HepG2 (cell line): ENCODE measurements at regions not wholly inside any gene's neighbourhood (a gene's known extent, or its start where the extent isn't known, plus 50 kb on each side); places are given as distances from the start of the nearest gene placed in this dataset.

Source experiments
- ATAC-seq: fragments of 200-7000 bp; cut with Tn5 transposase; 3 replicates; pipeline ENCODE4 v1.9.1; 2020; ENCODE audit warnings: mild to moderate bottlenecking, moderate library complexity
- BruUV-seq: library from RNA; stranded (reverse); fragments of 400-500 nt; replicated peaks from 2 replicates; lab custom pipeline; 2021; lab: Mats Ljungman, UMichigan
- CTCF ChIA-PET: fragments of 300-600 bp; formaldehyde crosslinking; extraction: SDS; loops from one replicate; lab custom pipeline; 2021; ENCODE audit warnings: low total read pairs, inconsistent platforms, low intra/inter-chr PET ratio; lab: Yijun Ruan, JAX
- POLR2A ChIA-PET: fragments of 350-600 bp; sonication (Branson Sonifier 250); formaldehyde crosslinking; loops from one replicate; lab custom pipeline; 2020; ENCODE audit warnings: antibody characterized with exemption, inconsistent platforms; lab: Yijun Ruan, JAX
- DNase-seq: peaks from one replicate; pipeline ENCODE4 v3.0.0-alpha.2; 2015; ENCODE audit warnings: low spot score
- FAIRE-seq: peaks from 3 replicates; lab custom pipeline; 2011; peaks lifted over from hg19 to GRCh38; lab: Jason Lieb, UNC
- H2AFZ ChIP-seq: one replicate; pipeline ENCODE4 v1.6.1; 2011; ENCODE audit warnings: low read length, inconsistent platforms
- H3K27ac ChIP-seq: fragments of 300-600 bp; 3 replicates; pipeline ENCODE4 v1.8.0; 2011; ENCODE audit warnings: mixed run types, mild to moderate bottlenecking, mixed read lengths, low read length, inconsistent platforms; ENCODE audit not compliant: insufficient read depth; ENCODE audit errors: extremely low read length
- H3K27me3 ChIP-seq, 2 experiments: fragments of 200-600 bp in 1 of 2; 2 replicates in 1 of 2; 3 replicates in 1 of 2; pipeline versions ENCODE4 v1.6.0 to v1.8.0; 2011; ENCODE audit warnings: low read length in 2 of 2, mild to moderate bottlenecking in 2 of 2, moderate library complexity in 2 of 2, inconsistent platforms in 1 of 2; ENCODE audit not compliant: insufficient read depth in 2 of 2, control insufficient read depth in 1 of 2
- H3K36me3 ChIP-seq, 2 experiments: fragments of 200-600 bp in 1 of 2; replicated peaks in 1 of 2; 2 replicates in 1 of 2; 3 replicates in 1 of 2; pipeline versions ENCODE4 v1.5.1 to v1.8.0; 2011; ENCODE audit warnings: low read length in 2 of 2, inconsistent platforms in 1 of 2; ENCODE audit not compliant: insufficient read depth in 2 of 2, control insufficient read depth in 1 of 2
- H3K4me1 ChIP-seq: 2 replicates; pipeline ENCODE4 v1.5.1; 2012; ENCODE audit warnings: low read length, inconsistent platforms; ENCODE audit not compliant: insufficient read depth
- H3K4me2 ChIP-seq: 2 replicates; pipeline ENCODE4 v1.6.0; 2011; ENCODE audit warnings: low read depth, low read length, inconsistent platforms
- H3K4me3 ChIP-seq, 3 experiments: fragments of 200-600 bp in 1 of 3; sonication (generic), shearing (Covaris generic) in 1 of 3; replicated peaks in 1 of 3; 2 replicates each; pipeline ENCODE4 v1.5.1; 2011 to 2016; ENCODE audit warnings: low read length in 3 of 3, inconsistent platforms in 2 of 3, low read depth in 2 of 3, mild to moderate bottlenecking in 2 of 3, control low read depth in 1 of 3, mixed read lengths in 1 of 3; ENCODE audit not compliant: insufficient read depth in 1 of 3
- H3K79me2 ChIP-seq: one replicate; pipeline ENCODE4 v1.6.1; 2011; ENCODE audit warnings: low read length, inconsistent platforms; ENCODE audit not compliant: insufficient read depth
- H3K9ac ChIP-seq: 2 replicates; pipeline ENCODE4 v1.6.0; 2011; ENCODE audit warnings: mild to moderate bottlenecking, low read depth, low read length, inconsistent platforms; ENCODE audit not compliant: insufficient read depth
- H3K9me3 ChIP-seq: 2 replicates; pipeline ENCODE4 v1.5.1; 2012; ENCODE audit warnings: mild to moderate bottlenecking, low read length
- H4K20me1 ChIP-seq: 2 replicates; pipeline ENCODE4 v1.6.0; 2011; ENCODE audit warnings: inconsistent platforms, mild to moderate bottlenecking, low read length, moderate library complexity; ENCODE audit not compliant: insufficient read depth
- E2F2 ChIP-seq: sonication (generic); formaldehyde crosslinking; IDR thresholded peaks from 2 replicates; pipeline ENCODE4 v1.4.0; 2020; ENCODE audit warnings: missing genetic modification reagents, borderline replicate concordance
- ELF1 ChIP-seq: sonication (generic); formaldehyde crosslinking; IDR thresholded peaks from 2 replicates; pipeline ENCODE4 v1.4.0; 2020; ENCODE audit warnings: missing genetic modification reagents
- KAT7 ChIP-seq: IDR thresholded peaks from 2 replicates; pipeline ENCODE4 v1.6.1; 2018; ENCODE audit warnings: borderline replicate concordance, missing compliant biosample characterization
- NFKB2 ChIP-seq: sonication (generic); formaldehyde crosslinking; IDR thresholded peaks from 2 replicates; pipeline ENCODE4 v1.4.0; 2020; ENCODE audit warnings: missing genetic modification reagents, borderline replicate concordance
- RXRB ChIP-seq: IDR thresholded peaks from 2 replicates; pipeline ENCODE4 v1.6.1; 2016; ENCODE audit warnings: borderline replicate concordance, missing genetic modification reagents, missing compliant biosample characterization
- TCF7 ChIP-seq: sonication (generic); IDR thresholded peaks from 2 replicates; pipeline ENCODE4 v1.6.1; 2016; ENCODE audit warnings: antibody characterized with exemption, low read depth
- ZBTB38 ChIP-seq: sonication (generic); formaldehyde crosslinking; IDR thresholded peaks from 2 replicates; pipeline ENCODE4 v1.5.1; 2020; ENCODE audit warnings: mild to moderate bottlenecking, missing genetic modification reagents
- ZNF234 ChIP-seq: sonication (generic); formaldehyde crosslinking; conservative IDR thresholded peaks from 2 replicates; pipeline ENCODE4 v1.5.1; 2020; ENCODE audit warnings: mild to moderate bottlenecking, missing genetic modification reagents
- ZNF281 ChIP-seq: sonication (generic); formaldehyde crosslinking; IDR thresholded peaks from 2 replicates; pipeline ENCODE4 v1.4.0; 2020; ENCODE audit warnings: missing genetic modification reagents, borderline replicate concordance
- ZNF740 ChIP-seq: sonication (generic); formaldehyde crosslinking; IDR thresholded peaks from 2 replicates; pipeline ENCODE4 v1.4.0; 2020; ENCODE audit warnings: missing genetic modification reagents
- ZNF800 ChIP-seq: sonication (generic); formaldehyde crosslinking; IDR thresholded peaks from 2 replicates; pipeline ENCODE4 v1.4.0; 2020; ENCODE audit warnings: missing genetic modification reagents
- WGBS: methylation state at CpG from one replicate; pipeline ENCODE4 v1.1.6; 2017; ENCODE audit warnings: low lambda C conversion rate; 5-methylcytosine and 5-hydroxymethylcytosine counted together
- in situ Hi-C: cut with HindIII; loops from 2 replicates; pipeline ENCODE4 v1.10.0; 2017; ENCODE audit warnings: low pct_unique_long_range_greater_than_20kb; ENCODE audit not compliant: extremely low pct_ligation_motif_present
- intact Hi-C: fragments of 100-400 bp; cut with micrococcal nuclease; formaldehyde crosslinking; loops from one replicate; pipeline ENCODE4 v1.10.0; 2022; ENCODE audit not compliant: unreplicated experiment

- Histone ChIP-seq H3K36me3 (no peaks in the 10 kb centered on the region), H3K27ac (no peak overlapping the region), H3K4me1 (no peaks in the 10 kb centered on the region), H3K4me3 (no peak overlapping the region), H3K9ac (no peak overlapping the region), H3K9me3 (no peaks in the 10 kb centered on the region; the same call in 1 of the 2 replicates)
- ATAC-seq = no peak
- BruUV-seq = no TSS peak
- ChIA-PET CTCF (no interaction called here), POLR2A (no interaction called here)
- TF ChIP-seq KAT7 (CRISPR knock-in tag) (no peak), TCF7 (no peak), E2F2 (CRISPR knock-in tag) (no peak)
- TF ChIP-seq, all 625 proteins: peak for 0
- H3K4me2 ChIP-seq = no peak overlapping the region
- DNase-seq = no peak
- WGBS = 1% methylated on average over 3 of the region's 3 CpGs
- in situ Hi-C loops (no loop called here), intact Hi-C loops (no loop called here)
- H4K20me1 ChIP-seq = no peaks in the 10 kb centered on the region
- FAIRE-seq = no peak
- H3K79me2 ChIP-seq = no peaks in the 10 kb centered on the region
- no peak overlapping the region for H2AFZ ChIP-seq
- H3K27me3 ChIP-seq = peaks cover 0 to 15% of the 10 kb centered on the region in 2 experiments; a peak in 2 of 5 replicates
Observed at GRCh38 chr19:30272554-30272953, 99.6 kb upstream of the ZNF536 start.

GRCh38 chr19:30273184-30273583 lies 99.0 kb upstream of the ZNF536 start:
- Histone ChIP-seq H2AFZ (no peak overlapping the region), H3K27ac (no peak overlapping the region), H3K4me1 (no peaks in the 10 kb centered on the region), H3K36me3 (no peaks in the 10 kb centered on the region), H3K4me2 (no peak overlapping the region), H3K9me3 (no peaks in the 10 kb centered on the region; the same call in 1 of the 2 replicates), H3K4me3 (no peak overlapping the region), H3K9ac (no peak overlapping the region), H3K79me2 (no peaks in the 10 kb centered on the region), H3K27me3 (peaks cover 0 to 18% of the 10 kb centered on the region in 2 experiments; a peak in 2 of 5 replicates), H4K20me1 (no peaks in the 10 kb centered on the region)
- no peak for ATAC-seq
- ChIA-PET POLR2A (no interaction called here), CTCF (no interaction called here)
- WGBS = 2% methylated on average over 2 of the region's 2 CpGs
- intact Hi-C loops = no loop called here
- FAIRE-seq = no peak
- BruUV-seq = no TSS peak
- in situ Hi-C loops = no loop called here
- no peak for DNase-seq
- TF ChIP-seq ZNF740 (CRISPR knock-in tag) (no peak), RXRB (CRISPR knock-in tag) (no peak), NFKB2 (CRISPR knock-in tag) (no peak), ZNF800 (CRISPR knock-in tag) (no peak), ELF1 (CRISPR knock-in tag) (no peak), ZNF234 (no peak), ZNF281 (CRISPR knock-in tag) (no peak), ZBTB38 (CRISPR knock-in tag) (no peak)
